H9 (cell line): ENCODE measurements at regions not wholly inside any gene's neighbourhood (a gene's known extent, or its start where the extent isn't known, plus 50 kb on each side); places are given as distances from the start of the nearest gene placed in this dataset.
"Not testable (repeated sequence)": the region's sequence is repeated elsewhere in the genome, so short reads cannot be mapped to it uniquely, and the experiment has no call there.

ENCODE experiments used
- DNase-seq: peaks from one replicate; pipeline ENCODE4 v3.0.0-alpha.2; 2017
- H2AFZ ChIP-seq: one replicate; pipeline ENCODE4 v1.6.1; 2013; ENCODE audit warnings: mild to moderate bottlenecking, low read length, control low read depth, moderate library complexity
- H2AK5ac ChIP-seq: 2 replicates; pipeline ENCODE4 v1.6.1; 2013; ENCODE audit warnings: low read length, control low read depth, mixed read lengths; ENCODE audit not compliant: insufficient read length
- H2BK120ac ChIP-seq: one replicate; pipeline ENCODE4 v1.6.1; 2013; ENCODE audit warnings: low read depth, mild to moderate bottlenecking, low read length, control low read depth, inconsistent platforms; ENCODE audit not compliant: poor library complexity, severe bottlenecking
- H2BK12ac ChIP-seq: 2 replicates; pipeline ENCODE4 v1.6.1; 2013; ENCODE audit warnings: low read length, control low read depth, mixed read lengths, low read depth; ENCODE audit not compliant: insufficient read length
- H2BK15ac ChIP-seq: 2 replicates; pipeline ENCODE4 v1.6.1; 2013; ENCODE audit warnings: low read depth, low read length, control low read depth
- H2BK20ac ChIP-seq: one replicate; pipeline ENCODE4 v1.6.1; 2013; ENCODE audit warnings: low read depth, mild to moderate bottlenecking, low read length, control low read depth, inconsistent platforms; ENCODE audit not compliant: poor library complexity, severe bottlenecking
- H2BK5ac ChIP-seq: 2 replicates; pipeline ENCODE4 v1.6.1; 2013; ENCODE audit warnings: low read length, control low read depth, mixed read lengths; ENCODE audit not compliant: insufficient read length
- H3K14ac ChIP-seq: 2 replicates; pipeline ENCODE4 v1.6.1; 2013; ENCODE audit warnings: low read length, control low read depth; ENCODE audit not compliant: insufficient read depth
- H3K18ac ChIP-seq: 2 replicates; pipeline ENCODE4 v1.6.1; 2013; ENCODE audit warnings: low read depth, mild to moderate bottlenecking, mixed read lengths, low read length, control low read depth; ENCODE audit not compliant: insufficient read length
- H3K23ac ChIP-seq: 2 replicates; pipeline ENCODE4 v1.6.1; 2013; ENCODE audit warnings: low read length, control low read depth, mixed read lengths, low read depth; ENCODE audit not compliant: insufficient read length
- H3K23me2 ChIP-seq: 2 replicates; pipeline ENCODE4 v1.6.1; 2013; ENCODE audit warnings: low read depth, mild to moderate bottlenecking, mixed read lengths, low read length, control low read depth; ENCODE audit not compliant: insufficient read length, poor library complexity, severe bottlenecking
- H3K27ac ChIP-seq: 2 replicates; pipeline ENCODE4 v1.5.1; 2013; ENCODE audit warnings: low read length, control low read depth, mixed read lengths, low read depth; ENCODE audit not compliant: insufficient read length
- H3K27me3 ChIP-seq: 2 replicates; pipeline ENCODE4 v1.6.1; 2013; ENCODE audit warnings: low read length, control low read depth, inconsistent platforms; ENCODE audit not compliant: insufficient read depth
- H3K4ac ChIP-seq: 2 replicates; pipeline ENCODE4 v1.6.1; 2013; ENCODE audit warnings: low read depth, mild to moderate bottlenecking, control low read depth, inconsistent platforms, low read length, moderate library complexity
- H3K4me1 ChIP-seq: 2 replicates; pipeline ENCODE4 v1.6.1; 2013; ENCODE audit warnings: low read length, control low read depth, inconsistent platforms; ENCODE audit not compliant: insufficient read depth
- H3K4me2 ChIP-seq: 2 replicates; pipeline ENCODE4 v1.6.1; 2013; ENCODE audit warnings: low read length, control low read depth, mixed read lengths; ENCODE audit not compliant: insufficient read length, insufficient read depth
- H3K56ac ChIP-seq: 2 replicates; pipeline ENCODE4 v1.6.1; 2013; ENCODE audit warnings: low read depth, mild to moderate bottlenecking, mixed read lengths, low read length, control low read depth; ENCODE audit not compliant: insufficient read length
- H3K79me1 ChIP-seq: 2 replicates; pipeline ENCODE4 v1.6.1; 2013; ENCODE audit warnings: low read depth, mild to moderate bottlenecking, moderate library complexity, low read length, control low read depth, inconsistent platforms; ENCODE audit not compliant: insufficient read depth, poor library complexity, severe bottlenecking
- H3K79me2 ChIP-seq: 2 replicates; pipeline ENCODE4 v1.6.1; 2013; ENCODE audit warnings: low read length, control low read depth, inconsistent platforms; ENCODE audit not compliant: insufficient read depth
- H3K9ac ChIP-seq: 2 replicates; pipeline ENCODE4 v1.6.1; 2013; ENCODE audit warnings: low read length, control low read depth, mixed read lengths; ENCODE audit not compliant: insufficient read length; ENCODE audit errors: extremely low read depth
- H3K9me3 ChIP-seq: one replicate; pipeline ENCODE4 v1.6.1; 2013; ENCODE audit warnings: low read depth, low read length, inconsistent platforms; ENCODE audit not compliant: control insufficient read depth
- H3T11ph ChIP-seq: one replicate; pipeline ENCODE4 v1.6.1; 2013; ENCODE audit warnings: mild to moderate bottlenecking, low read length, control low read depth, inconsistent platforms
- H4K20me1 ChIP-seq: one replicate; pipeline ENCODE4 v1.6.1; 2013; ENCODE audit not compliant: control insufficient read depth, insufficient read length, insufficient read depth
- H4K5ac ChIP-seq: 2 replicates; pipeline ENCODE4 v1.6.1; 2013; ENCODE audit warnings: low read depth, mild to moderate bottlenecking, mixed read lengths, low read length, control low read depth; ENCODE audit not compliant: insufficient read length
- H4K8ac ChIP-seq: replicated peaks from 2 replicates; pipeline ENCODE4 v1.6.1; 2013; ENCODE audit warnings: low read length, control low read depth, mixed read lengths, low read depth; ENCODE audit not compliant: insufficient read length
- H4K91ac ChIP-seq: 2 replicates; pipeline ENCODE4 v1.6.1; 2013; ENCODE audit warnings: low read depth, mild to moderate bottlenecking, moderate library complexity, mixed read lengths, low read length, control low read depth; ENCODE audit not compliant: insufficient read length
- H3K27ac Mint-ChIP-seq, 3 experiments: 2 replicates in 2 of 3; 3 replicates in 1 of 3; pipeline ENCODE4 v1.8.0; 2020 to 2021; ENCODE audit warnings: mixed read lengths in 3 of 3, mild to moderate bottlenecking in 1 of 3, moderate library complexity in 1 of 3
- H3K27me3 Mint-ChIP-seq: 2 replicates; pipeline ENCODE4 v1.8.0; 2021; ENCODE audit warnings: low read depth, mild to moderate bottlenecking, moderate library complexity, mixed read lengths
- H3K36me3 Mint-ChIP-seq, 3 experiments: 2 replicates in 2 of 3; 3 replicates in 1 of 3; pipeline ENCODE4 v1.8.0; 2020 to 2021; ENCODE audit warnings: low read depth in 3 of 3, mixed read lengths in 3 of 3; ENCODE audit not compliant: insufficient read depth in 1 of 3
- H3K4me1 Mint-ChIP-seq, 2 experiments: 2 replicates each; pipeline ENCODE4 v1.8.0; 2020; ENCODE audit warnings: mixed read lengths in 2 of 2
- H3K4me3 Mint-ChIP-seq, 2 experiments: 2 replicates in 1 of 2; 3 replicates in 1 of 2; pipeline ENCODE4 v1.8.0; 2020 to 2021; ENCODE audit warnings: mild to moderate bottlenecking in 2 of 2, mixed read lengths in 2 of 2, moderate library complexity in 1 of 2
- H3K9me3 Mint-ChIP-seq, 2 experiments: 2 replicates in 1 of 2; 3 replicates in 1 of 2; pipeline ENCODE4 v1.8.0; 2020; ENCODE audit warnings: mild to moderate bottlenecking in 2 of 2, mixed read lengths in 2 of 2, moderate library complexity in 1 of 2

- H2BK15ac ChIP-seq, H3K14ac ChIP-seq, H4K5ac ChIP-seq, H3K27ac ChIP-seq, H3K79me1 ChIP-seq, H2BK5ac ChIP-seq, H3K4me1 Mint-ChIP-seq, H3K4me2 ChIP-seq, H3K4ac ChIP-seq, H4K91ac ChIP-seq, H3K9ac ChIP-seq, H3K56ac ChIP-seq, H3K27ac Mint-ChIP-seq, H2BK120ac ChIP-seq, H3K23me2 ChIP-seq, H3K27me3 Mint-ChIP-seq, H4K20me1 ChIP-seq, H2BK12ac ChIP-seq, H3K23ac ChIP-seq, H3K9me3 ChIP-seq, H2AFZ ChIP-seq, H3K79me2 ChIP-seq, H4K8ac ChIP-seq, H2AK5ac ChIP-seq, H3K27me3 ChIP-seq, H3K4me1 ChIP-seq, H3K18ac ChIP-seq, H3K4me3 Mint-ChIP-seq, H2BK20ac ChIP-seq, H3T11ph ChIP-seq, DNase-seq: not testable (repeated sequence)
- Mint-ChIP-seq H3K36me3 (peaks cover 18 to 47% (median 29%) of the 10 kb centered on the region in 3 experiments), H3K9me3 (peaks cover 24 to 37% of the 10 kb centered on the region in 2 experiments)
Measured at GRCh38 chr7:13817230-13817629, 172.2 kb downstream of the ETV1 start.
